GM19468 (cell line): ENCODE measurements at regions not wholly inside any gene's neighbourhood (a gene's known extent, or its start where the extent isn't known, plus 50 kb on each side); places are given as distances from the start of the nearest gene placed in this dataset.

Experiments used
- ATAC-seq: cut with Tn5 transposase; IDR thresholded peaks from one replicate; pipeline ENCODE4 v1.9.1; 2021; ENCODE audit warnings: mild to moderate bottlenecking, moderate library complexity, moderate number of reproducible peaks; ENCODE audit not compliant: unreplicated experiment; ENCODE audit errors: extremely low read depth

- ATAC-seq: no peak
Observed at GRCh38 chr6:81487489-81487888, 265.0 kb downstream of the TENT5A start.

GRCh38 chr6:81486234-81486633 is 266.2 kb downstream of the TENT5A start:
- no peak for ATAC-seq

- ATAC-seq: no peak
Observed at GRCh38 chr6:81485395-81485794, 267.1 kb downstream of the TENT5A start.

- ATAC-seq: no peak
Observed at GRCh38 chr6:81484251-81484650, 268.2 kb downstream of the TENT5A start.

GRCh38 chr6:81480139-81480538 is 272.3 kb downstream of the TENT5A start:
- no peak for ATAC-seq

- no peak for ATAC-seq
Observed at GRCh38 chr6:81476881-81477280, 275.6 kb downstream of the TENT5A start.

GRCh38 chr6:81475646-81476045 is 276.8 kb downstream of the TENT5A start:
- ATAC-seq: no peak

- no peak for ATAC-seq
Observed at GRCh38 chr6:81465859-81466258, 286.6 kb downstream of the TENT5A start.

- ATAC-seq: no peak
Observed at GRCh38 chr6:81456416-81456815, 296.1 kb downstream of the TENT5A start.

- no peak for ATAC-seq
Observed at GRCh38 chr6:81455641-81456040, 296.8 kb downstream of the TENT5A start.

- no peak for ATAC-seq
Observed at GRCh38 chr6:81451787-81452186, 300.7 kb downstream of the TENT5A start.

GRCh38 chr6:81450180-81450579 is 302.3 kb downstream of the TENT5A start:
- ATAC-seq: no peak

GRCh38 chr6:81446509-81446908 is 306.0 kb downstream of the TENT5A start:
- ATAC-seq: no peak

- no peak for ATAC-seq
Observed at GRCh38 chr6:81439417-81439816, 313.1 kb downstream of the TENT5A start.

- ATAC-seq: no peak
Observed at GRCh38 chr6:81436990-81437389, 315.5 kb downstream of the TENT5A start.

- ATAC-seq: no peak
Observed at GRCh38 chr6:81413306-81413705, 339.2 kb downstream of the TENT5A start.

- ATAC-seq: no peak
Observed at GRCh38 chr6:81401970-81402690, 350.4 kb downstream of the TENT5A start.

- no peak for ATAC-seq
Observed at GRCh38 chr6:81396916-81397315, 355.6 kb downstream of the TENT5A start.

GRCh38 chr6:81387163-81387562 is 365.3 kb downstream of the TENT5A start:
- ATAC-seq: no peak

GRCh38 chr6:81384921-81385320 is 367.6 kb downstream of the TENT5A start:
- no peak for ATAC-seq

GRCh38 chr6:81383472-81383871 is 369.0 kb downstream of the TENT5A start:
- no peak for ATAC-seq

- ATAC-seq: no peak
Observed at GRCh38 chr6:81382852-81383251, 369.6 kb downstream of the TENT5A start.
